ENCODE measurements at regions not wholly inside any gene's neighbourhood (a gene's known extent, or its start where the extent isn't known, plus 50 kb on each side); places are given as distances from the start of the nearest gene placed in this dataset.

DNA sequence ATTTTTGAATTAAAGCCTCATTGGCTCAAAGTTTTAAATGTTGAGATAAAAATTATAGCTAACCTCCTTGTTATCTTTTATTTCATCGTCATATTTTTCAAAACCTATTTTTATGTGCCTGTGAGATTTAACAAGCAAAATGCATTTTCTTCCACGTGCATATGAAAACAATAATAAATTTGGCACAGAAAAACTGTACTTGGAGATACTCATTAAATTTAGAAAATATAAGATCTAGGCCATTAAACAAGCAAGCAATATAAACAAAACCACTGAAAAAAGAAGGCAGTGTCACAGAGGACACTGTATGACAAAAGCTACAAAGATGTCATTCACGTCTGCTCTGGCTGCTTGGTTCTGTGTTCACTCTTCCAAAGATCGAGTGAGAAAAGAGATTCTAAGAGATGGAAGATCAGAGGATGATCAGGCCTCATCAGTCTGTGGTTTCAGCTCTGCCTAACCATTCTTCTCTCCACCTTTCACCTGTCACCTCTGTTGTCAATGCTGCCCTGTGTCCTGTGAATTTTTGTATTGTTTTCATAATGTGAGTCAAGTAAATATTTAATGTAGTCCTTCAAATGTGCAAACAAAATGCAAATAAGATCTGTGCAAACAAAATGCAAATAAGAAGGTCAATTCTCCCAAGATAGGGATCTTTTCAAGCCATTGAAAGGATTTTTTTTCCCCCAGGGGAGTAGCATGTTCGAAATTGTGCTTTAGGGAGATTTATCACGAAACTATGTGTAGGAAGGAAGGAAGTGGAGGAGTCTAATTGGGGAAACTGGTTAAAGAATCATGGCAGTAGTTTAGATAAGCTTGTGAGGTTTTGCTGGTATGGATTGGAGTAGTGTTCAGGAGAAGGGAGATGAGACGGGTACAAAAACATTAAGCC lies 138.7 kb upstream of the RBMS1 start:
- no peak overlapping the region for H3K4me3 ChIP-seq
- TF ChIP-seq CTCF (IDR thresholded peaks at IDR 0.05) = no peak
- H3K4me1 ChIP-seq = peaks cover 0 to 21% of the 10 kb centered on the region in 2 donors
- intact Hi-C loops (cut with DNase I) = no loop called here
- H3K9me3 ChIP-seq = no peaks in the 10 kb centered on the region
- no peak overlapping the region for H3K27ac ChIP-seq
- DNase-seq (ENCODE audit: low spot score in 2 of 2) = no peak
- no peaks in the 10 kb centered on the region for H3K36me3 ChIP-seq
- no peaks in the 10 kb centered on the region for H3K27me3 ChIP-seq

- Histone ChIP-seq H3K36me3 (no peaks in the 10 kb centered on the region), H3K4me1 (peaks cover 0 to 21% of the 10 kb centered on the region in 2 donors), H3K9me3 (no peaks in the 10 kb centered on the region), H3K4me3 (no peak overlapping the region), H3K27me3 (no peaks in the 10 kb centered on the region), H3K27ac (no peak overlapping the region)
- intact Hi-C loops (cut with DNase I) = no loop called here
- no peak for DNase-seq (ENCODE audit: low spot score in 2 of 2)
- TF ChIP-seq CTCF (IDR thresholded peaks at IDR 0.05) = no peak
These were observed 140.8 kb upstream of the RBMS1 start for GRCh38 chr2:160634436-160634835.

DNA sequence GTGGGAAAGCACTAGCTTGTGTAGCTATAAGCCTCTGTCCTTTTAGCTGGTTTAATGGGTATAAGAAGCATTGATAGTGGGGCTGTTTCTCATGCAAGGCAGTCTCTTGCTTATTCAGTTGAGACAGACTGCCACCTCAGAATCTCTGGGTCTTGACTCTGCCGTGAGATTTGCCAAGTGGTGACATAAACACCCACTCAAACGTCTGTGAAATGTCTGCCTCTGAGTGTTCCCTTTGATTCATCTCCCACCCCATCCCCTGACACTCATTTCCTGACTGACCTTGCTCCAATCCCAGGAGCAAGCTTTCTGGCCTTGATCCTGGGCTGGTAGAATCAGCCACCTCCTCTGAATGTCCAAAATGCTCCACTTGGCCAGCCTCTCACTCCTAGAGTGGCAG lies 141.9 kb upstream of the RBMS1 start:
- DNase-seq (ENCODE audit: low spot score in 2 of 2) = no peak
- Histone ChIP-seq H3K4me1 (peaks cover 0 to 21% of the 10 kb centered on the region in 2 donors), H3K36me3 (no peaks in the 10 kb centered on the region), H3K9me3 (no peaks in the 10 kb centered on the region), H3K4me3 (peak overlapping the region; percentile 3 to 29), H3K27me3 (no peaks in the 10 kb centered on the region), H3K27ac (peak overlapping the region; percentile 1 to 36)
- TF ChIP-seq CTCF (IDR thresholded peaks at IDR 0.05) = no peak
- intact Hi-C loops (cut with DNase I) = no loop called here

DNA sequence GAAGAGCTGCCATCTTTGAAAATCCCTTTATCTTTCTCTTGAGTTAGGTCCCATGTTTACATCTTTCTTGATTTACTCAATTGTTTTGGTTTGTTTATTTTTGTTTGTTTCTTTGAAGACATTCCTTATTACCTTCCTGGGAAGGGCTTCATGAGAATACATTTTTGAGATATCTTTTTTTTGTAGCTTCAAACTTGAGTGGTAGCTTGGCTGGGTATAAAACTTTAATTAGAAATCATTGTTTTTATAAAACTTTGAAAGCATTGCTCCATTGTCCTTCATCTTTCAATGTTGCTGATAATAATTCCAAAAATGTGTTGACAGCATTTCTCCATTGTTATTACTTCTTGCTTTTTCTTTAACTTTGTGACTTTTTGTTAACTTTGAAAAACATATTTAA lies 145.9 kb upstream of the RBMS1 start:
- H3K27ac ChIP-seq = no peak overlapping the region
- no peaks in the 10 kb centered on the region for H3K27me3 ChIP-seq
- intact Hi-C loops (cut with DNase I) = no loop called here
- peaks cover 0 to 10% of the 10 kb centered on the region in 2 donors for H3K4me1 ChIP-seq
- no peak for TF ChIP-seq CTCF (IDR thresholded peaks at IDR 0.05)
- no peak for DNase-seq (ENCODE audit: low spot score in 2 of 2)
- no peak overlapping the region for H3K4me3 ChIP-seq
- no peaks in the 10 kb centered on the region for H3K36me3 ChIP-seq
- H3K9me3 ChIP-seq = no peaks in the 10 kb centered on the region

- no peaks in the 10 kb centered on the region for H3K36me3 ChIP-seq
- DNase-seq (ENCODE audit: low spot score in 2 of 2) = no peak
- H3K9me3 ChIP-seq = no peaks in the 10 kb centered on the region
- TF ChIP-seq CTCF (IDR thresholded peaks at IDR 0.05) = no peak
- no peaks in the 10 kb centered on the region for H3K27me3 ChIP-seq
- no peaks in the 10 kb centered on the region for H3K4me1 ChIP-seq
- intact Hi-C loops (cut with DNase I) = no loop called here
- no peak overlapping the region for H3K4me3 ChIP-seq
- H3K27ac ChIP-seq = no peak overlapping the region
These were observed 153.3 kb upstream of the RBMS1 start for GRCh38 chr2:160646684-160647444.

Data from ascending aorta (tissue), 2 donors.